CD14-positive monocyte (primary cell): ENCODE measurements at regions not wholly inside any gene's neighbourhood (a gene's known extent, or its start where the extent isn't known, plus 50 kb on each side); places are given as distances from the start of the nearest gene placed in this dataset.

Source experiments
- DNase-seq, 3 donors: peaks; one replicate each; pipeline ENCODE4 v3.0.0-alpha.2; 2011 to 2022
- H2AFZ ChIP-seq: 2 replicates; pipeline ENCODE4 v1.6.0; 2012; ENCODE audit warnings: mild to moderate bottlenecking, low read depth, low read length, inconsistent platforms; ENCODE audit not compliant: insufficient read depth, poor library complexity, severe bottlenecking
- H3K27ac ChIP-seq, 2 donors: 1 replicate in 1 of 2; 2 replicates in 1 of 2; pipeline ENCODE4 v1.5.1; 2012 to 2013; ENCODE audit warnings: low read length in 2 of 2, control low read depth in 1 of 2, inconsistent platforms in 1 of 2, low read depth in 1 of 2, mild to moderate bottlenecking in 1 of 2
- H3K27me3 ChIP-seq, 2 donors: one replicate each; pipeline versions ENCODE4 v1.6.0 to v1.6.1; 2011 to 2013; ENCODE audit warnings: low read length in 2 of 2; ENCODE audit not compliant: control insufficient read depth in 2 of 2, insufficient read depth in 2 of 2
- H3K36me3 ChIP-seq, 2 donors: replicated peaks in 1 of 2; 1 replicate in 1 of 2; 2 replicates in 1 of 2; pipeline versions ENCODE4 v1.5.1 to v1.6.1; 2012 to 2013; ENCODE audit warnings: low read length in 2 of 2, control low read depth in 1 of 2, inconsistent platforms in 1 of 2, mild to moderate bottlenecking in 1 of 2; ENCODE audit not compliant: insufficient read depth in 2 of 2, control insufficient read depth in 1 of 2
- H3K4me1 ChIP-seq, 2 donors: 1 replicate in 1 of 2; 2 replicates in 1 of 2; pipeline versions ENCODE4 v1.5.1 to v1.6.1; 2012 to 2013; ENCODE audit warnings: low read length in 2 of 2, control low read depth in 1 of 2, inconsistent platforms in 1 of 2, mild to moderate bottlenecking in 1 of 2, moderate library complexity in 1 of 2; ENCODE audit not compliant: insufficient read depth in 2 of 2, control insufficient read depth in 1 of 2
- H3K4me2 ChIP-seq: replicated peaks from 2 replicates; pipeline ENCODE3; 2012; ENCODE audit warnings: low read length, moderate library complexity, mild to moderate bottlenecking; ENCODE audit not compliant: poor library complexity, severe bottlenecking; ENCODE audit errors: extremely low read depth
- H3K4me3 ChIP-seq, 3 experiments: fragments of 200-600 bp in 1 of 3; sonication (generic) in 1 of 3; replicated peaks in 1 of 3; 1 replicate in 2 of 3; 2 replicates in 1 of 3; pipeline ENCODE4 v1.5.1; 2011 to 2013; ENCODE audit warnings: low read length in 3 of 3, mild to moderate bottlenecking in 3 of 3, control low read depth in 2 of 3, low read depth in 2 of 3, inconsistent platforms in 1 of 3, moderate library complexity in 1 of 3
- H3K79me2 ChIP-seq: 2 replicates; pipeline ENCODE4 v1.6.0; 2012; ENCODE audit warnings: mild to moderate bottlenecking, control low read depth, inconsistent platforms, low read length, moderate library complexity; ENCODE audit not compliant: insufficient read depth
- H3K9ac ChIP-seq: 2 replicates; pipeline ENCODE4 v1.6.0; 2017; ENCODE audit warnings: low read length, mild to moderate bottlenecking; ENCODE audit not compliant: insufficient read depth, poor library complexity, severe bottlenecking
- H3K9me3 ChIP-seq, 2 donors: replicated peaks in 1 of 2; 1 replicate in 1 of 2; 2 replicates in 1 of 2; pipeline versions ENCODE4 v1.5.1 to v1.6.1; 2012 to 2013; ENCODE audit warnings: low read length in 2 of 2, control low read depth in 1 of 2; ENCODE audit not compliant: control insufficient read depth in 1 of 2, insufficient read depth in 1 of 2
- H4K20me1 ChIP-seq: 2 replicates; pipeline ENCODE4 v1.6.0; 2012; ENCODE audit warnings: mild to moderate bottlenecking, low read length, control low read depth, moderate library complexity; ENCODE audit not compliant: insufficient read depth
- H3K27ac Mint-ChIP-seq, 7 donors: one replicate each; pipeline ENCODE4 v1.8.0; 2020; ENCODE audit warnings: mild to moderate bottlenecking in 7 of 7, mixed read lengths in 7 of 7, moderate library complexity in 6 of 7, inconsistent platforms in 2 of 7
- H3K27me3 Mint-ChIP-seq, 3 donors: one replicate each; pipeline ENCODE4 v1.8.0; 2021 to 2022; ENCODE audit warnings: low read depth in 3 of 3, mild to moderate bottlenecking in 3 of 3, mixed read lengths in 3 of 3, moderate library complexity in 3 of 3, inconsistent platforms in 1 of 3
- H3K36me3 Mint-ChIP-seq, 2 donors: one replicate each; pipeline ENCODE4 v1.8.0; 2020; ENCODE audit warnings: mixed read lengths in 2 of 2, inconsistent platforms in 1 of 2, mild to moderate bottlenecking in 1 of 2
- H3K4me1 Mint-ChIP-seq: one replicate; pipeline ENCODE4 v1.8.0; 2020; ENCODE audit warnings: mild to moderate bottlenecking, mixed read lengths
- H3K4me3 Mint-ChIP-seq, 2 donors: one replicate each; pipeline ENCODE4 v1.8.0; 2020; ENCODE audit warnings: mild to moderate bottlenecking in 2 of 2, mixed read lengths in 2 of 2, moderate library complexity in 1 of 2
- H3K9me3 Mint-ChIP-seq, 7 donors: one replicate each; pipeline ENCODE4 v1.8.0; 2020 to 2022; ENCODE audit warnings: mixed read lengths in 7 of 7, mild to moderate bottlenecking in 6 of 7, moderate library complexity in 6 of 7, inconsistent platforms in 2 of 7
- CTCF ChIP-seq: fragments of 200-600 bp; IDR thresholded peaks from one replicate; pipeline ENCODE4 v1.8.0; 2022; ENCODE audit warnings: antibody characterized with exemption, mild to moderate bottlenecking
- WGBS: methylation state at CpG from one replicate; pipeline ENCODE4 v1.1.5; 2013; ENCODE audit warnings: missing lambda C conversion rate; ENCODE audit not compliant: insufficient coverage; 5-methylcytosine and 5-hydroxymethylcytosine counted together
- intact Hi-C, 2 donors: fragments of 100-400 bp; cut with micrococcal nuclease; formaldehyde crosslinking; loops; one replicate each; pipeline versions ENCODE4 v1.15.0 to v1.15.1; 2023

- Mint-ChIP-seq H3K36me3 (no peaks in the 10 kb centered on the region), H3K27ac (peak overlapping the region in 1 of 7 donors; percentile 19), H3K27me3 (peaks cover 0 to 4% (median 0%) of the 10 kb centered on the region in 3 donors), H3K9me3 (peaks cover 0 to 2% (median 0%) of the 10 kb centered on the region in 7 donors), H3K4me3 (no peak overlapping the region), H3K4me1 (peaks cover 25% of the 10 kb centered on the region)
- Histone ChIP-seq H3K9ac (no peak overlapping the region), H3K27ac (no peak overlapping the region), H2AFZ (no peak overlapping the region), H3K27me3 (no peaks in the 10 kb centered on the region), H3K4me2 (no peak overlapping the region), H4K20me1 (no peaks in the 10 kb centered on the region), H3K4me3 (no peak overlapping the region), H3K36me3 (no peaks in the 10 kb centered on the region), H3K4me1 (peaks cover 14 to 19% of the 10 kb centered on the region in 2 donors), H3K79me2 (no peaks in the 10 kb centered on the region), H3K9me3 (no peaks in the 10 kb centered on the region)
- intact Hi-C loops: loop anchor here (2.0 to 10.0 kb wide), 2 partner anchors 279 to 403 kb away; no protein-coding TSS in a partner anchor
- no CpG with 5 or more reads among the region's 3 CpGs for WGBS
- DNase-seq: no peak
- no peak for TF ChIP-seq CTCF
Measured at GRCh38 chr21:38735626-38736206, 70.0 kb upstream of the ETS2 start.

- WGBS: 100% methylated on average over 1 of the region's 3 CpGs
- H3K4me3 ChIP-seq: no peak overlapping the region
- peaks cover 26% of the 10 kb centered on the region for H3K4me1 Mint-ChIP-seq
- H3K9me3 ChIP-seq: no peaks in the 10 kb centered on the region
- peak overlapping the region; percentile 59 for H2AFZ ChIP-seq
- no peak for TF ChIP-seq CTCF
- H3K9ac ChIP-seq: no peak overlapping the region
- no peaks in the 10 kb centered on the region for H3K36me3 Mint-ChIP-seq
- H3K36me3 ChIP-seq: no peaks in the 10 kb centered on the region
- peaks cover 0 to 2% (median 0%) of the 10 kb centered on the region in 7 donors for H3K9me3 Mint-ChIP-seq
- no peaks in the 10 kb centered on the region for H3K79me2 ChIP-seq
- no peak for DNase-seq
- H3K4me3 Mint-ChIP-seq: no peak overlapping the region
- no peak overlapping the region for H3K27ac Mint-ChIP-seq
- peaks cover 0 to 8% (median 1%) of the 10 kb centered on the region in 3 donors for H3K27me3 Mint-ChIP-seq
- no peak overlapping the region for H3K4me2 ChIP-seq
- no peaks in the 10 kb centered on the region for H3K27me3 ChIP-seq
- H4K20me1 ChIP-seq: no peaks in the 10 kb centered on the region
- H3K4me1 ChIP-seq: peaks cover 16 to 21% of the 10 kb centered on the region in 2 donors
- H3K27ac ChIP-seq: no peak overlapping the region
- intact Hi-C loops: no loop called here
Measured at GRCh38 chr21:38740090-38740489, 65.6 kb upstream of the ETS2 start.
